ENCODE measurements at regions not wholly inside any gene's neighbourhood (a gene's known extent, or its start where the extent isn't known, plus 50 kb on each side); places are given as distances from the start of the nearest gene placed in this dataset.

DNA sequence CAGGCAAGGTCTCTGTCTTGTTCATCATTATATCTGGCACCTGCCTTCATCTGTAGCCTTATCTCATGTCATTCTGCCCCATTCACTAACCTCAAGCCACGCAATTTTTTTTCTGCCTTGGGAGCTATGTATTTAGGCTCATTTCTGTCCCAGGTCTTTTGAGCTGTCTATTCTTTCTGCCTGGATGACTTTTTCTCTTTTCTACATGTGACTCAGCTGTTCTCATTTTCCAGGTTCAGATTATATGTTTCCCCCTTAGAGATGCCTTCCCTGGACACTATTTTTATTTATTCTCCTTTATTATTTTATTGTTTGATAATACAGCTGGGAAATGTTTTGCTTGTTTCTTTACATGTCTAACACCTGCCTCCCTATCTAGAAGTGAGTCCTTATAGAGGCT is 737.4 kb upstream of the TBX3 start:
- TF ChIP-seq, protein P1, sequence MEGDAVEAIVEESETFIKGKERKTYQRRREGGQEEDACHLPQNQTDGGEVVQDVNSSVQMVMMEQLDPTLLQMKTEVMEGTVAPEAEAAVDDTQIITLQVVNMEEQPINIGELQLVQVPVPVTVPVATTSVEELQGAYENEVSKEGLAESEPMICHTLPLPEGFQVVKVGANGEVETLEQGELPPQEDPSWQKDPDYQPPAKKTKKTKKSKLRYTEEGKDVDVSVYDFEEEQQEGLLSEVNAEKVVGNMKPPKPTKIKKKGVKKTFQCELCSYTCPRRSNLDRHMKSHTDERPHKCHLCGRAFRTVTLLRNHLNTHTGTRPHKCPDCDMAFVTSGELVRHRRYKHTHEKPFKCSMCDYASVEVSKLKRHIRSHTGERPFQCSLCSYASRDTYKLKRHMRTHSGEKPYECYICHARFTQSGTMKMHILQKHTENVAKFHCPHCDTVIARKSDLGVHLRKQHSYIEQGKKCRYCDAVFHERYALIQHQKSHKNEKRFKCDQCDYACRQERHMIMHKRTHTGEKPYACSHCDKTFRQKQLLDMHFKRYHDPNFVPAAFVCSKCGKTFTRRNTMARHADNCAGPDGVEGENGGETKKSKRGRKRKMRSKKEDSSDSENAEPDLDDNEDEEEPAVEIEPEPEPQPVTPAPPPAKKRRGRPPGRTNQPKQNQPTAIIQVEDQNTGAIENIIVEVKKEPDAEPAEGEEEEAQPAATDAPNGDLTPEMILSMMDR (conservative IDR thresholded peaks at IDR 0.05 in 1 of 2, IDR thresholded peaks at IDR 0.05 in 1 of 2; ENCODE audit: low read depth in 1 of 2, low read length in 2 of 2) = no peak
- no peak for TF ChIP-seq EZH2 (IDR thresholded peaks at IDR 0.05; ENCODE audit: low read length, missing control alignments)

Data from fibroblast of lung (primary cell).